Stomach (tissue), 4 donors: ENCODE measurements at regions not wholly inside any gene's neighbourhood (a gene's known extent, or its start where the extent isn't known, plus 50 kb on each side); places are given as distances from the start of the nearest gene placed in this dataset.

Source experiments
- EP300 ChIP-seq: sonication (generic); formaldehyde crosslinking; IDR thresholded peaks from one replicate; pipeline ENCODE4 v1.6.1; 2017; ENCODE audit warnings: antibody characterized with exemption
- POLR2A ChIP-seq, 4 donors: fragments of 450-650 bp; IDR thresholded peaks; one replicate each; pipeline ENCODE4 v1.6.1; 2016; ENCODE audit warnings: antibody characterized with exemption in 4 of 4, control low read depth in 2 of 4, mild to moderate bottlenecking in 1 of 4, moderate library complexity in 1 of 4
- POLR2AphosphoS5 ChIP-seq, 3 donors: sonication (generic); formaldehyde crosslinking; IDR thresholded peaks; one replicate each; pipeline ENCODE4 v1.6.1; 2016; ENCODE audit warnings: antibody characterized with exemption in 3 of 3
- TF ChIP-seq, protein P1 (sequence below), 7 experiments: fragments of 450-650 bp in 4 of 7; fragments of 200-600 bp in 3 of 7; sonication (generic) in 3 of 7; IDR thresholded peaks; one replicate each; pipeline ENCODE4 v1.5.1; 2016 to 2019; ENCODE audit warnings: antibody characterized with exemption in 7 of 7, control low read depth in 2 of 7, mild to moderate bottlenecking in 1 of 7

DNA sequence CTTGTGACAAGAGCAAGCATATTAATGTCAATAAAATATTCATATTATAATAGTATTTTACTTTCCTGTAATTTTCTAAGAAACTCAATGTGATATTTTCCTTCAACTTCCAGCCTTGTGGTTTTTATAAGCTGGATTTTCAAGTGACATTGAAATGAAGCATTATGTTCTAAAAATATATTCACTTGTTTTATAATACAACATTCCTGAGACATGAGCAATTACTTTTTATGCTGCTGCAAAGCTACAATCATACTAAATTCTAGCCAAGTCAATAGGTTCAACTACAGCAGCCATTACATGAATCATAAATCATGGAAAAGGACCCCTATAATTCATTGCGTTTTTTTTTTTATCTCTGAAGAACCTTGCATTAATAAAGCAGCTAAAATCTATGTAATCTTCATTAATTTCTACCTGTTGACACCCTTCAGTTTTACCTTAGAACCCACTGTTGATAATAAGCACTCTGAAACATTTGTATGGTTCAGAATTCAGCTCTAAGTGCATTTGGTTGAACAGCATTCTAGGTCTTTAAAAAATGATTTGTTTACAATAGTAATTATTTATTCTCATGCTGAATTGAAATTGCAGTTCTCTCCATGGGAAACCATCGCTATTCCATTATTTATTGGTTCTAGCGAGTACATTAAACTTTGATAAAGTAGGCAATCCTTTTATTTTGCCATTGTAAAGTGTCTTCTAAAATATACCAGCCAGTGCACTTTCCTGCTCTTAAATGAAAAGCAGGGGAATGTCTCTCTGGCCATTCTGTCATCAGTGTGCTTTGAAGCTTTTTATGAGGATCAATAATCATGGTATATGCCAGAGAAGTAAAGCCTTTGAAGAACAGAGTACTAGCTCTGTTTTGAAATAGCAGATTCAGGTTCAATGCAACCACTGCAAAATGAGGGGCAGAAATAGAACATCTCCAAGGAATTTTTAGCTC lies 132.6 kb downstream of the GNAT3 start:
- TF ChIP-seq, protein P1, sequence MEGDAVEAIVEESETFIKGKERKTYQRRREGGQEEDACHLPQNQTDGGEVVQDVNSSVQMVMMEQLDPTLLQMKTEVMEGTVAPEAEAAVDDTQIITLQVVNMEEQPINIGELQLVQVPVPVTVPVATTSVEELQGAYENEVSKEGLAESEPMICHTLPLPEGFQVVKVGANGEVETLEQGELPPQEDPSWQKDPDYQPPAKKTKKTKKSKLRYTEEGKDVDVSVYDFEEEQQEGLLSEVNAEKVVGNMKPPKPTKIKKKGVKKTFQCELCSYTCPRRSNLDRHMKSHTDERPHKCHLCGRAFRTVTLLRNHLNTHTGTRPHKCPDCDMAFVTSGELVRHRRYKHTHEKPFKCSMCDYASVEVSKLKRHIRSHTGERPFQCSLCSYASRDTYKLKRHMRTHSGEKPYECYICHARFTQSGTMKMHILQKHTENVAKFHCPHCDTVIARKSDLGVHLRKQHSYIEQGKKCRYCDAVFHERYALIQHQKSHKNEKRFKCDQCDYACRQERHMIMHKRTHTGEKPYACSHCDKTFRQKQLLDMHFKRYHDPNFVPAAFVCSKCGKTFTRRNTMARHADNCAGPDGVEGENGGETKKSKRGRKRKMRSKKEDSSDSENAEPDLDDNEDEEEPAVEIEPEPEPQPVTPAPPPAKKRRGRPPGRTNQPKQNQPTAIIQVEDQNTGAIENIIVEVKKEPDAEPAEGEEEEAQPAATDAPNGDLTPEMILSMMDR (IDR thresholded peaks at IDR 0.05): no peak
- TF ChIP-seq EP300 (no peak), POLR2AphosphoS5 (IDR thresholded peaks at IDR 0.05) (no peak), POLR2A (IDR thresholded peaks at IDR 0.05) (no peak)
